NT2/D1 (cell line): ENCODE measurements at regions not wholly inside any gene's neighbourhood (a gene's known extent, or its start where the extent isn't known, plus 50 kb on each side); places are given as distances from the start of the nearest gene placed in this dataset.

Experiments used
- SUZ12 ChIP-seq: IDR thresholded peaks from 2 replicates; pipeline ENCODE4 v1.6.1; 2011; ENCODE audit not compliant: insufficient read length, insufficient read depth; ENCODE audit errors: extremely low read depth
- YY1 ChIP-seq: IDR thresholded peaks from 2 replicates; pipeline ENCODE4 v1.6.1; 2011; ENCODE audit not compliant: insufficient read length, insufficient read depth

- TF ChIP-seq SUZ12 (no peak), YY1 (no peak)
Observed at GRCh38 chr19:30757837-30758617, 385.8 kb downstream of the ZNF536 start.
